SK-N-MC (cell line): ENCODE measurements at regions not wholly inside any gene's neighbourhood (a gene's known extent, or its start where the extent isn't known, plus 50 kb on each side); places are given as distances from the start of the nearest gene placed in this dataset.

Experiments
- EZH2 ChIP-seq: fragments of 200-600 bp; sonication (generic); IDR thresholded peaks from one replicate; pipeline ENCODE4 v1.6.1; 2017; ENCODE audit warnings: antibody characterized with exemption
- POLR2AphosphoS5 ChIP-seq: IDR thresholded peaks from 2 replicates; pipeline ENCODE4 v1.6.1; 2012; ENCODE audit warnings: mild to moderate bottlenecking, low read depth, low read length, borderline replicate concordance

DNA sequence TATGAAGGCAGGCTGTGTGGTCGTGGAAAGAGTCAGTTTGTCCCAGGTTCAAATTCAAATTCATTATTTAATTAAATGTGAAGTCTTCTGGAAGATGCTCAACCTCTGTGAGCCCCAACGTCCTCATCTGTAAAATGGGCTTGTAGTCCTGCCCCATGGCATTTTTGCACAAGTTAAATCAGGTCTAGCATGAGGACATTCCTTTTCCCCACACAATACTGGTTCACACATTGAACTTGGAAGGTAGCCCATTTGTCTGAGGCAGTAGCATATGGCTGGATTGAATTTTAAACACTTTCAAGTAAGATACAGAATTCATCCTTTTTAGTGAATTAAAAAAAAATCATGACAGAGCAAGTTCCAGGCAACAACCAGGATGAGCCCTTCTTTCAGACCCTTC lies 665.4 kb upstream of the HS6ST1 start:
- TF ChIP-seq EZH2 (no peak), POLR2AphosphoS5 (no peak)
